ENCODE measurements at regions not wholly inside any gene's neighbourhood (a gene's known extent, or its start where the extent isn't known, plus 50 kb on each side); places are given as distances from the start of the nearest gene placed in this dataset.
"Not testable (repeated sequence)": the region's sequence is repeated elsewhere in the genome, so short reads cannot be mapped to it uniquely, and the experiment has no call there.

DNA sequence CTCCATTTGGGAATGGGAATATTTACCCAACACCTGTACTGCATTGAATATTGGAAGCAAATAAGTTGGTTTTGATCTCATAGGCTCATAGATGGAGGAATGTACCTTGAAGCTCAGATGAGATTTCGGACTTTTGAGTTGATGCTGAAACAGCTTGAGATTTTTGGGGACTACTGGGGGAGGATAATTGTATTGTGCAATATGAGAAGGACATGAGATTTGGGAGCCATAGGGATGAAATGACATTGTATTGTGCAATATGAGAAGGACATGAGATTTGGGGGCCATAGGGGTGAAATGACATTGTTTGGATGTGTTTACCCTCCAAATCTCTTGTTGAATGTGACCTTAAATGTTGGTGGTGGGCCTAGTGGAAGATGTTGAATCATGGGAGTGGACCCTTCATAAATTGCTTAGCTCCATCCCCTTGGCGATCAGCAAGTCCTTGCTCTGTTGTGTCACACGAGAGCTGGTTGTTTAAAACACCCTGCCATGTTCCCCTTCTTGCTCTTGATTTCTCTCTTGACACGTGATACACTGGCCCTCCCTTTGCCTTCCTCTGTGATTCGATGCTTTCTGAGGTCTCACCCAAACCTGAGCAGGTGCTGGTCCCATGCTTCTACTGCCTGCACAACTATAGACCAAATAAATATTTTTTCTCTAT, 4464.8 kb upstream of the OR11H1 start:
- DNase-seq (ENCODE audit: extremely low read depth in 1 of 4, low spot score in 3 of 4); H2AFZ ChIP-seq (ENCODE audit: low read depth, low read length); H3K4me3 ChIP-seq; H3K27ac ChIP-seq (ENCODE audit: extremely low read depth, low read depth, low read length); H4K20me1 ChIP-seq (replicated peaks; ENCODE audit: control insufficient read depth, insufficient read depth, low read length); H3K9ac ChIP-seq (ENCODE audit: insufficient read depth in 1 of 2, low read depth in 2 of 2, low read length in 2 of 2); POLR2A ChIA-PET; H3K79me2 ChIP-seq (ENCODE audit: control insufficient read depth, insufficient read depth, low read length); H3K4me1 ChIP-seq (replicated peaks in 1 of 2; ENCODE audit: control insufficient read depth in 2 of 2, insufficient read depth in 2 of 2, low read length in 2 of 2); H3K9me3 ChIP-seq (replicated peaks; ENCODE audit: control insufficient read depth, insufficient read depth, low read depth, low read length); CTCF ChIA-PET (ENCODE audit: low intra/inter-chr PET ratio); BruUV-seq (replicated peaks); in situ Hi-C loops (cut with MboI); H3K4me2 ChIP-seq (ENCODE audit: insufficient read depth, low read length); FAIRE-seq; H3K27me3 ChIP-seq (ENCODE audit: control insufficient read depth in 2 of 2, insufficient read depth in 2 of 2, low read length in 2 of 2); H3K9me1 ChIP-seq (ENCODE audit: control insufficient read depth, insufficient read depth, low read length); intact Hi-C loops (cut with micrococcal nuclease); ATAC-seq; H3K36me3 ChIP-seq (ENCODE audit: control insufficient read depth, insufficient read depth, low read length); TF ChIP-seq CEBPG (CRISPR knock-in tag; IDR thresholded peaks at IDR 0.05): not testable (repeated sequence)
- 2% methylated on average over 5 of the region's 5 CpGs for WGBS (ENCODE audit: insufficient coverage, low coverage, missing lambda C conversion rate)
- peak in 1 of 2 experiments; percentile 9; a peak in 1 of 4 replicates for TF ChIP-seq CEBPG (tag; conservative IDR thresholded peaks at IDR 0.05 in 1 of 2, IDR thresholded peaks at IDR 0.05 in 1 of 2)

DNA sequence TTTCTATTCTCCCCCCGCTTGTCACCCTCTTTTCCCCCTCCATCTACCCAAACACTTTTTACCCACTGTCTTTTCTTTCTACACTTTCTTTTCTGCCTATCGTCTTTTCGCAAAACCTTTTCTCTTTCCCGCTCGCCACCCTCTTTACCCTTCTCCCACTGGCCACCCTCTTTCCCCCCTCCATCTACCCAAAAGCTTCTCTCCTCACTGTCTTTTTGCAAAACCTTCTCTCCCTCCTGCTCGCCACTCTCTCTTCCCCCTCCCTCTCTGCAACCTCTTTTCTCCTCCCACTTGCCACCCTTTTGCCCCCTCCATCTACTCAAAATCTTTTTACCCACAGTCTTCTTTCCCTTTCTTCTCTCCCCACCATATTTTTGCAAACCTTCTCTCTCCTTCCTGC, 4462.8 kb upstream of the OR11H1 start:
- H3K4me1 ChIP-seq (replicated peaks in 1 of 2; ENCODE audit: control insufficient read depth in 2 of 2, insufficient read depth in 2 of 2, low read length in 2 of 2); H3K79me2 ChIP-seq (ENCODE audit: control insufficient read depth, insufficient read depth, low read length); H3K9ac ChIP-seq (ENCODE audit: insufficient read depth in 1 of 2, low read depth in 2 of 2, low read length in 2 of 2); H3K27me3 ChIP-seq (ENCODE audit: control insufficient read depth in 2 of 2, insufficient read depth in 2 of 2, low read length in 2 of 2); POLR2A ChIA-PET; BruUV-seq (replicated peaks); H3K9me3 ChIP-seq (replicated peaks; ENCODE audit: control insufficient read depth, insufficient read depth, low read depth, low read length); ATAC-seq; H3K9me1 ChIP-seq (ENCODE audit: control insufficient read depth, insufficient read depth, low read length); H4K20me1 ChIP-seq (replicated peaks; ENCODE audit: control insufficient read depth, insufficient read depth, low read length); H3K4me2 ChIP-seq (ENCODE audit: insufficient read depth, low read length); CTCF ChIA-PET (ENCODE audit: low intra/inter-chr PET ratio); H3K27ac ChIP-seq (ENCODE audit: extremely low read depth, low read depth, low read length); DNase-seq (ENCODE audit: extremely low read depth in 1 of 4, low spot score in 3 of 4); H3K36me3 ChIP-seq (ENCODE audit: control insufficient read depth, insufficient read depth, low read length); FAIRE-seq; intact Hi-C loops (cut with micrococcal nuclease); H2AFZ ChIP-seq (ENCODE audit: low read depth, low read length): not testable (repeated sequence)
- H3K4me3 ChIP-seq, result 0 out of 2 replicates have a peak overlapping the region, but pooled peaks have one; percentile 12
- WGBS (ENCODE audit: insufficient coverage, low coverage, missing lambda C conversion rate), result 3% methylated on average over 6 of the region's 6 CpGs
- in situ Hi-C loops (cut with MboI), result loop anchor here (5.0 kb wide), 1 partner anchor 283 kb away; no protein-coding TSS in a partner anchor

DNA sequence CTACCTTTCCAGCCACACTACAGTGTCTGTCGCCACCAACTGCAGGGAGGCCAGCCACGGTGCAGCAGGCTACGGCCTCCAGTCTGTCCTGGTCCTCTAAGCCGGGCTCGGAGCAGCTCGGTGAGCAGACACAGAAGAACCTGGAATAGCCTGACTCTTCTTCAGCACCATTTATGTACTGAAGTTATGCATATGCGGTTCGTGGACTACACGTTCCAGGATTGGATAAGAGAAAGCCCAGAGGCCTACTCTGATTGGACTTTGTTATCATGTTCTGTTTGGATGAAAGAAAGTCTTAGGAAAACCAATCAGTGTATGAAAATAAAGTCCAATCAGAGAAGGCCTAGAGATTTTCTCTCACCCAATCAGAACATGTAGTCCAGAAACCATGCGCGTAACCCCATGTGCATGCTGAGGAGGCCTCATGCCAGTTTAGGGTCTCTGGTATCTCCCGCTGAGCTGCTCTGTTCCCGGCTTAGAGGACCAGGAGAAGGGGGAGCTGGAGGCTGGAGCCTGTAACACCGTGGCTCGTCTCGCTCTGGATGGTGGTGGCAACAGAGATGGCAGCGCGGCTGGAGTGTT, 4462.0 kb upstream of the OR11H1 start:
- H3K4me3 ChIP-seq; H2AFZ ChIP-seq (ENCODE audit: low read depth, low read length); H3K9me3 ChIP-seq (replicated peaks; ENCODE audit: control insufficient read depth, insufficient read depth, low read depth, low read length); H3K27ac ChIP-seq (ENCODE audit: extremely low read depth, low read depth, low read length); CTCF ChIA-PET (ENCODE audit: low intra/inter-chr PET ratio); H3K4me1 ChIP-seq (replicated peaks in 1 of 2; ENCODE audit: control insufficient read depth in 2 of 2, insufficient read depth in 2 of 2, low read length in 2 of 2); POLR2A ChIA-PET; H3K79me2 ChIP-seq (ENCODE audit: control insufficient read depth, insufficient read depth, low read length); H3K27me3 ChIP-seq (ENCODE audit: control insufficient read depth in 2 of 2, insufficient read depth in 2 of 2, low read length in 2 of 2); BruUV-seq (replicated peaks); intact Hi-C loops (cut with micrococcal nuclease); H3K9me1 ChIP-seq (ENCODE audit: control insufficient read depth, insufficient read depth, low read length); H3K9ac ChIP-seq (ENCODE audit: insufficient read depth in 1 of 2, low read depth in 2 of 2, low read length in 2 of 2); H4K20me1 ChIP-seq (replicated peaks; ENCODE audit: control insufficient read depth, insufficient read depth, low read length); H3K4me2 ChIP-seq (ENCODE audit: insufficient read depth, low read length); FAIRE-seq; H3K36me3 ChIP-seq (ENCODE audit: control insufficient read depth, insufficient read depth, low read length): not testable (repeated sequence)
- ATAC-seq (peak; percentile 50; the same call in 2 of the 3 replicates), DNase-seq (ENCODE audit: extremely low read depth in 1 of 4, low spot score in 3 of 4) (peak in 1 of 4 experiments; percentile 36)
- 12% methylated on average over 16 of the region's 18 CpGs for WGBS (ENCODE audit: insufficient coverage, low coverage, missing lambda C conversion rate)
- in situ Hi-C loops (cut with MboI), result loop anchor here (5.0 kb wide), 1 partner anchor 284 kb away; no protein-coding TSS in a partner anchor

Measured in K562 (cell line).